ENCODE measurements at regions not wholly inside any gene's neighbourhood (a gene's known extent, or its start where the extent isn't known, plus 50 kb on each side); places are given as distances from the start of the nearest gene placed in this dataset.
"Not testable (repeated sequence)": the region's sequence is repeated elsewhere in the genome, so short reads cannot be mapped to it uniquely, and the experiment has no call there.

DNA sequence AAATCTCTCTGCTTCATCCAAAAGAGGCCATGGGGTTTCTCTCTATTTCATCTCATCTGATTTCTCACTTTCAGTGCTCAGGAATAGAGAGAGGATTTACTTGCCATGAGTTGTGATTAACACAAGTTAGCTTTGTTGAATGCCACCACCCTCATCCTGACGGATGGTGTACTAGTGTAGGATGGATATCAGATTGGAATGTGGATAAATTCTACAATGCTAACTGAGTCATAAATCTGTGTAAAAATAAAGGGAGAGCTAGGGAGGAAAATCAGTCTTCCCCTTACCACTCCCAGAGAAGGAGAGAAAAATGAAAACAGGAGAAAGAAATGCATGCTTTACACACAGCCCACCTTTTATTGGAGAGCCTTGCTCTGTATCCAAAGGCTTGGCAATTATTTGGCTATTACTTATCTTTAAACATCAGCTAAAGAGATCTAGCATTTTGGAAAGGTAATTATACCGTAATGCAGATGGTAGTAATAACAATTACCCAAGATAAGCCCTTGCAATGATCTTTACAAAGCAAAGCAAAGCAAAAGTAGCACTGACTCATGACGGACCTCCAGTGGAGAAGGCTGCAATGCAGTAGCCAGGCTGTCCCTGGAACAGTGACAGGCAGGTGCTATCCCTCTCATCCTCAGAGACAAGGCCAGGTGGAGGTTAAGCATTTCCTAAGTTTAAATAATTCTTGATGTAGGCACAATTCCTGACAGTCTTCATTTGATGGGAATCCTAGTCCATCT lies 306.3 kb upstream of the PPARGC1A start:
- no peak for DNase-seq

- DNase-seq: no peak
Measured at GRCh38 chr4:24192018-24192641, 302.3 kb upstream of the PPARGC1A start.

GRCh38 chr4:24190761-24191695 lies 301.2 kb upstream of the PPARGC1A start:
- no peak for DNase-seq

- DNase-seq: no peak
Measured at GRCh38 chr4:24188459-24188858, 298.6 kb upstream of the PPARGC1A start.

DNA sequence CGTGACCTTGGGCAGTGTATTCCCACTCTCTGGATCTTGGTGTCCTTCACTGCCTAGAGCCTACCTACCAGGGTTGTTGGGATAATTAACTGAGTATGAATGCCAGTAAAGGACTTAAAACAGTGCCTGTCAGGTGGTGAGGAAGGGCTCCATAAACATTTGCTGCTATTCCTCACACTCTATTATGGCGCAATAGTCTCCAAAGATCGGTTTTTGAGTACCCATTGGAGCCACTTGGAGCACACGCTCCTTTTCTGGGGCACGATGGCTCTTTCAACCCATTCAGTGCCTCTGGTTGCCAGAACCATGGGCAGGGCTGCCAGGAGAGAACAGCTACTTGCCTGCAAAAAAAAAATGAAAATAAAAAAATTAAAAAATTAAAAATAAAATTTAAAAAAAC lies 296.6 kb upstream of the PPARGC1A start:
- no peak for DNase-seq

- DNase-seq: no peak
Measured at GRCh38 chr4:24181005-24181404, 291.2 kb upstream of the PPARGC1A start.

DNA sequence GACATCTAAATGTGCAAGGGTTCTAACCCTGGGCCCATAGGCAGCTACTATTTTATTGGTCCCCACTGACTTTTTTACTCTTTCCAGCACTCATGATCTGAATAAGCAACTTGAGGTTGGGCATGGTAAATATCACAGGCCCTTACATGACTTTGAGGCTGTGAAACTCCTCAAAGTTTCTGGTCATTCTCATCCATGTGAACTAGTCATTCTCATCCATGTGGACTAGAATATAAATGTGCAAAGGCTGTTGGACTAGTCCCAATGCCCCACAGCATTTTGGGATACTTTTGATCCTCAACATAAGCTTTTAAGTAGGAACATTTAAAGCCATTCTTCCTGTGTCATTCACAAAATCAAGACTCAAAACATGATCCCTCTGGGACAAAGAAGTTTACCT lies 290.7 kb upstream of the PPARGC1A start:
- no peak for DNase-seq

DNA sequence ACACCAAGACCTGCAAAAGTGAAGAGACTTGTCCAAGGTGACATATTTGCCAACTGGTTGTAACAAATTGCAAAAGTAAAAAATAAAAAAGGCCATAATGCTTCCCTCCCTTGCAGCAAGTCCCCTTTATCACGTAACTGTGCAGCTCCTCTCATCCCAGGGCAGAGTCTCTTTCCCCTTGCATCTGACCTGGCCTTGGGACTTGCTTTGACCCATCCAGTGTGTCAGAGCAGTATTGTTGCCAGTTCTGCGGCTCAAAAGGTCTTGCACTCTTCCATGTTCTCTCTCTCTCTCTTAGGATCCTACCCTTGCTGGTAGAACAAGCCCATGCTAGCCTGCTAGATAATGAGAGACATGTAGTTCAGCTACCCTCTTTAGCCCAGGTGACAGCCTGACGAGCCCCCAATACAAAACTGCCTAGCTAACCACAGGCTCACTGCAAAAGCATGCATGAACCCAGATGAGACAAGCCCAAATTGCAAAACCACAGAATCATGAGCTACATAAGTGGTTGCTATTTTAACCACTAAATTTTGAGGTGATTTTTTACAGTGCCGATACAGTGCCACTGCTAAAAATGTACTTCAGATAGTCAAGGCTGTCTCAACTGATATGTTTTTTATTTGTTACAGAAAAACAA lies 289.5 kb upstream of the PPARGC1A start:
- DNase-seq: no peak

GRCh38 chr4:24177443-24177842 lies 287.6 kb upstream of the PPARGC1A start:
- not testable (repeated sequence) for DNase-seq

GRCh38 chr4:24175707-24176106 lies 285.9 kb upstream of the PPARGC1A start:
- DNase-seq: no peak

DNA sequence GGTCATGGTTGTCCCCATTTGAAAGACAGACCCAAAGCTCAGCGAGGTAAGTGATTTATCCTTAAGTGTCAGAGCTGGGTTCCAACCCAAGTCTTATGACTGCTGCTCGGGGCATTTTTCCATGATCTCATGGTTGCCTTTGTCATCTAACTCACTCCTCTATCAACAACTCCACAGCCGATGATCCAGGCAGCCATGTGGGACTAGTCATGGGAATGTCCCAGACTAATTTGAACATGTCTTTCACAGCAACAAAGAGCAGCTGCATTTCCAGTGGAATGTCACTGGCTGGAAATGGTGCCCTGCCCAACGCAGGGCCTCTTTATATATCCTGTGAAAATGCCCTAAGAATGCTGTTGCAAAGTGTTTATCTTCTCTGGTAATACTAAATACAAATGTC lies 284.8 kb upstream of the PPARGC1A start:
- DNase-seq: no peak

GRCh38 chr4:24172406-24172805 lies 282.6 kb upstream of the PPARGC1A start:
- DNase-seq: no peak

GRCh38 chr4:24169956-24170355 lies 280.1 kb upstream of the PPARGC1A start:
- DNase-seq: no peak

GRCh38 chr4:24168658-24169057 lies 278.8 kb upstream of the PPARGC1A start:
- no peak for DNase-seq

GRCh38 chr4:24166501-24166900 lies 276.7 kb upstream of the PPARGC1A start:
- DNase-seq: no peak

- DNase-seq: no peak
Measured at GRCh38 chr4:24164797-24165196, 274.9 kb upstream of the PPARGC1A start.

DNA sequence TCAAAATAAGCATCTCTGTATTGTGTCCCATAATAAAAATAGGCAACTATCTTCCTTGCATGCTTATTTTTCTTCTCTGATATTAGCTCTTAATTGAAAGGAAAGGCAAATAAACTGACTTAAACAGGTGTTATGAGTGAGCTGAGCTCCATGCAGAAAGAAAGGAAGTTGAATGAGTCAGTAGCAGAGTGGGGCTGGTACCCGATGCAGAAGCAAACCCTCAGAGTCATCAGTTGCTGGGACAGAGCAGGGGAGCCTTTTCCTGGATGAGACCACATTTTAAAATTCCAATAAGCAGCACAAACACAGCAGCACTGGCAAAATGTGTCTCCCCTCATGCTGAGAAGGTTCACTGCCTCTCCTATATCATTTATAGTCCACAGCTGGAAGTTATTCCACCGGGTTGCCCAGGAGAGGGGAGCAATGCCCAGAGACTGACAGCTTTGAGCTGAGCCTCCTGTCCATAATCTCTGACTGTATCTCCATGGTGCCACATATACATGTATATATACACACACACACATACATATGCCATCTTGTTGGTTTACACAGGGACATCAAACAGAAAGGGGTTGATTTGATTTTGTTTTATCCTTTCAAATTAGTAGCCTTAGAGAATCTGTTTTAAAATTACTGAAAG lies 274.3 kb upstream of the PPARGC1A start:
- no peak for DNase-seq

DNA sequence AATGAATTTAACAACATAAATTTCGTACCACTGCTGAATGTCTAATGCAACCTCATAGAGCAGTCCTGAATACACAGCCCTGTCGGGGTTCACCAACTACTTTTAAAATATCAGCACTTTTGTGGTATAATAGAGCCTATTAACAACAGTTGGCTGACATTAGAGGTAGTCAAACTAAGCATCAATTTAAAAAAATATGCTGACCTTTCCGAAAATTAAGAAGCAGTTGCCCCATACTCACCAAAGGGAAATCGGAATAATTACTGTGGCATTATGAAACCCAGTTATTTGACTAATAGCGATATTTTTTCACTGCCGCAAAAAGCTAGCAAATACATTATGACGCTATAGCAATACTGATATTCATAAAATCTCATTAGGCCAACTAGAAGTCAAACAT lies 273.5 kb upstream of the PPARGC1A start:
- no peak for DNase-seq

- DNase-seq: no peak
Measured at GRCh38 chr4:24160358-24160757, 270.5 kb upstream of the PPARGC1A start.

- no peak for DNase-seq
Measured at GRCh38 chr4:24158031-24158430, 268.2 kb upstream of the PPARGC1A start.

GRCh38 chr4:24150034-24150433 lies 260.2 kb upstream of the PPARGC1A start:
- no peak for DNase-seq

DNA sequence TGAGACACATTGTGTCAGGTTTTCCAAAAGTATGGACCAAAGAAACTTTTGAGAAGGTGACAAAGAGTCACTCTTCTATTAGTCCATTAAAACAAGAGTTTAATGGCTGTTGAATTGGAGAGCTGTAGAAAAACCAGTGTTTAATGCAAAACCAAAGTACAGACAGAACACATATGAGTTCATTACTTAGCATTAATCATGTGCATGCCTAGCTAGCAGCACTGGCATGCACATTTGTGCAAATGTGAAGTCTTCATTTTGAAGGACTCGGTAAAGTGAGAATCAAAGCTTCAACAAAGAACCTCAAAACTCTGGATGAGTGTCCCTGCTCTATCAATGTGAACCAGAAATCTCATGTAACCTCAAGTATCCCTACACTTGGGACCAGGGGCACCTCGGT lies 256.3 kb upstream of the PPARGC1A start:
- no peak for DNase-seq
